HCT116 (cell line): ENCODE measurements at regions not wholly inside any gene's neighbourhood (a gene's known extent, or its start where the extent isn't known, plus 50 kb on each side); places are given as distances from the start of the nearest gene placed in this dataset.

Experiments used
- ATAC-seq: fragments of 200-7000 bp; cut with Tn5 transposase; 2 replicates; pipeline ENCODE4 v1.9.1; 2020; ENCODE audit warnings: mild to moderate bottlenecking, moderate library complexity
- BruUV-seq: library from RNA; stranded (reverse); fragments of 400-500 nt; replicated peaks from 2 replicates; lab custom pipeline; 2021; lab: Mats Ljungman, UMichigan
- CTCF ChIA-PET: fragments of 300-600 bp; sonication (Branson Sonifier 250); formaldehyde crosslinking; loops from one replicate; lab custom pipeline; 2021; ENCODE audit warnings: antibody characterized with exemption; lab: Charles Lee
- POLR2A ChIA-PET: fragments of 300-600, 350-600 bp; sonication (Branson Sonifier 250); formaldehyde crosslinking; loops from one replicate; lab custom pipeline; 2021; ENCODE audit warnings: antibody characterized with exemption; lab: Charles Lee
- RAD21 ChIA-PET, 2 experiments: fragments of 300-600 bp; sonication (Branson Sonifier 250); formaldehyde crosslinking; loops; one replicate each; lab custom pipeline; 2023; ENCODE audit warnings: low total read pairs in 2 of 2; ENCODE audit not compliant: uncharacterized antibody in 2 of 2, unreplicated experiment in 2 of 2, low non-redundant PET in 1 of 2; lab: Charles Lee
- DNase-seq: peaks from one replicate; pipeline ENCODE4 v3.0.0-alpha.2; 2010; ENCODE audit warnings: low read depth, low spot score
- H2AFZ ChIP-seq: fragments of 200-600 bp; shearing (Covaris generic), sonication (generic); 2 replicates; pipeline ENCODE4 v1.6.1; 2017; ENCODE audit warnings: low read depth, mixed run types, mixed read lengths, antibody characterized with exemption, low read length; ENCODE audit not compliant: poor library complexity, severe bottlenecking
- H3K27ac ChIP-seq: 2 replicates; pipeline ENCODE4 v1.5.1; 2012; ENCODE audit warnings: low read depth, low read length
- H3K27me3 ChIP-seq: fragments of 200-600 bp; sonication (generic); 2 replicates; pipeline ENCODE4 v1.6.1; 2016; ENCODE audit warnings: mixed run types, low read length, mixed read lengths; ENCODE audit not compliant: insufficient read depth
- H3K36me3 ChIP-seq, 2 experiments: fragments of 200-500 bp in 1 of 2; fragments of 200-600 bp in 1 of 2; sonication (Bioruptor generic) in 1 of 2; sonication (generic) in 1 of 2; 2 replicates each; pipeline versions ENCODE4 v1.5.1 to v1.6.1; 2014 to 2016; ENCODE audit warnings: low read length in 2 of 2, inconsistent platforms in 1 of 2, mixed read lengths in 1 of 2, mixed run types in 1 of 2; ENCODE audit not compliant: insufficient read depth in 2 of 2, control insufficient read depth in 1 of 2
- H3K4me1 ChIP-seq, 2 experiments: fragments of 200-600 bp in 1 of 2; sonication (generic) in 1 of 2; 2 replicates each; pipeline versions ENCODE4 v1.5.1 to v1.6.1; 2012 to 2017; ENCODE audit warnings: low read length in 2 of 2, inconsistent platforms in 1 of 2, mild to moderate bottlenecking in 1 of 2, mixed read lengths in 1 of 2, mixed run types in 1 of 2, moderate library complexity in 1 of 2; ENCODE audit not compliant: insufficient read depth in 2 of 2, control insufficient read depth in 1 of 2
- H3K4me2 ChIP-seq: fragments of 200-600 bp; sonication (generic); 2 replicates; pipeline ENCODE4 v1.6.1; 2017; ENCODE audit warnings: mixed run types, low read length, mixed read lengths
- H3K4me3 ChIP-seq, 2 experiments: fragments of 200-600 bp in 1 of 2; sonication (generic) in 1 of 2; replicated peaks in 1 of 2; 2 replicates each; pipeline ENCODE4 v1.5.1; 2011 to 2016; ENCODE audit warnings: low read length in 2 of 2, control low read depth in 1 of 2, low read depth in 1 of 2, mild to moderate bottlenecking in 1 of 2, mixed read lengths in 1 of 2, mixed run types in 1 of 2
- H3K79me2 ChIP-seq: fragments of 200-600 bp; sonication (generic); 2 replicates; pipeline ENCODE4 v1.6.1; 2017; ENCODE audit warnings: mild to moderate bottlenecking, mixed run types, low read length, moderate library complexity, mixed read lengths; ENCODE audit not compliant: insufficient read depth
- H3K9ac ChIP-seq: fragments of 200-600 bp; sonication (generic); 2 replicates; pipeline ENCODE4 v1.6.1; 2016; ENCODE audit warnings: low read length, mixed read lengths
- H3K9me2 ChIP-seq: fragments of 200-600 bp; sonication (generic), shearing (Covaris generic); 2 replicates; pipeline ENCODE4 v1.6.1; 2017; ENCODE audit warnings: mixed run types, mild to moderate bottlenecking, moderate library complexity; ENCODE audit not compliant: insufficient read depth
- H3K9me3 ChIP-seq, 2 experiments: fragments of 200-500 bp in 1 of 2; fragments of 200-600 bp in 1 of 2; sonication (Bioruptor generic) in 1 of 2; sonication (generic) in 1 of 2; 2 replicates each; pipeline ENCODE4 v1.6.1; 2014 to 2017; ENCODE audit warnings: low read length in 2 of 2, mixed read lengths in 2 of 2, inconsistent platforms in 1 of 2, low read depth in 1 of 2, mild to moderate bottlenecking in 1 of 2, mixed run types in 1 of 2, moderate library complexity in 1 of 2; ENCODE audit not compliant: control insufficient read depth in 1 of 2, insufficient read depth in 1 of 2
- H4K20me1 ChIP-seq: fragments of 200-600 bp; sonication (generic), shearing (Covaris generic); 2 replicates; pipeline ENCODE4 v1.6.1; 2017; ENCODE audit warnings: mixed run types, mild to moderate bottlenecking, moderate library complexity; ENCODE audit not compliant: insufficient read depth
- CBX3 ChIP-seq: IDR thresholded peaks from 2 replicates; pipeline ENCODE4 v1.6.1; 2012; ENCODE audit warnings: low read depth
- CEBPB ChIP-seq: IDR thresholded peaks from 2 replicates; pipeline ENCODE4 v1.6.1; 2012; ENCODE audit warnings: low read depth
- CTCF ChIP-seq, 3 experiments: fragments of 200-600 bp in 1 of 3; sonication (generic) in 1 of 3; IDR thresholded peaks in 2 of 3; conservative IDR thresholded peaks in 1 of 3; 2 replicates each; pipeline ENCODE4 v1.5.1; 2012 to 2017; ENCODE audit warnings: low read depth in 2 of 3, low read length in 2 of 3, antibody characterized with exemption in 1 of 3, borderline replicate concordance in 1 of 3, control low read depth in 1 of 3, mild to moderate bottlenecking in 1 of 3, mixed read lengths in 1 of 3, mixed run types in 1 of 3, moderate library complexity in 1 of 3; ENCODE audit not compliant: insufficient read depth in 1 of 3
- EGR1 ChIP-seq: IDR thresholded peaks from 2 replicates; pipeline ENCODE4 v1.6.1; 2012; ENCODE audit warnings: low read depth
- ELF1 ChIP-seq: IDR thresholded peaks from 2 replicates; pipeline ENCODE4 v1.6.1; 2012; ENCODE audit warnings: low read depth, borderline replicate concordance
- FOSL1 ChIP-seq: IDR thresholded peaks from 2 replicates; pipeline ENCODE4 v1.6.1; 2012; ENCODE audit warnings: low read depth
- POLR2A ChIP-seq: IDR thresholded peaks from 2 replicates; pipeline ENCODE4 v1.7.0; 2011; ENCODE audit warnings: borderline replicate concordance; ENCODE audit not compliant: insufficient read depth, insufficient read length; ENCODE audit errors: extremely low read depth
- RAD21 ChIP-seq: IDR thresholded peaks from 2 replicates; pipeline ENCODE4 v1.6.1; 2012; ENCODE audit warnings: low read depth, mild to moderate bottlenecking
- SP1 ChIP-seq: IDR thresholded peaks from 2 replicates; pipeline ENCODE4 v1.6.1; 2012; ENCODE audit warnings: low read depth
- SRF ChIP-seq: IDR thresholded peaks from 2 replicates; pipeline ENCODE4 v1.6.1; 2012; ENCODE audit warnings: low read depth
- TCF7L2 ChIP-seq: IDR thresholded peaks from 2 replicates; pipeline ENCODE4 v1.7.0; 2011; ENCODE audit warnings: borderline replicate concordance, inconsistent platforms; ENCODE audit not compliant: insufficient read depth, insufficient read length; ENCODE audit errors: extremely low read depth
- ZBTB33 ChIP-seq: IDR thresholded peaks from 2 replicates; pipeline ENCODE4 v1.6.1; 2011; ENCODE audit warnings: mild to moderate bottlenecking, low read length, moderate library complexity; ENCODE audit not compliant: insufficient replicate concordance; ENCODE audit errors: extremely low read depth
- ZFX ChIP-seq: fragments of 450-650 bp; IDR thresholded peaks from 2 replicates; pipeline ENCODE4 v1.6.1; 2017
- intact Hi-C: fragments of 100-400 bp; cut with micrococcal nuclease; formaldehyde crosslinking; loops from 2 replicates; pipeline ENCODE4 v1.10.0; 2022

GRCh38 chr2:208627110-208627884 is 220.7 kb downstream of the PTH2R start:
- no peak overlapping the region for H3K4me3 ChIP-seq
- no peak for TF ChIP-seq SP1
- no peak for TF ChIP-seq CBX3
- no peak for TF ChIP-seq SRF
- no peak for TF ChIP-seq RAD21
- no peak for TF ChIP-seq CTCF (IDR thresholded peaks at IDR 0.05 in 2 of 3, conservative IDR thresholded peaks at IDR 0.05 in 1 of 3; ENCODE audit: borderline replicate concordance in 1 of 3, insufficient read depth in 1 of 3, low read depth in 2 of 3, low read length in 2 of 3)
- no peak for TF ChIP-seq ELF1
- TF ChIP-seq TCF7L2: no peak
- TF ChIP-seq ZBTB33: no peak
- no peak for TF ChIP-seq ZFX
- TF ChIP-seq CEBPB: no peak
- no peak for TF ChIP-seq POLR2A
- no peak for TF ChIP-seq FOSL1
- no peak for TF ChIP-seq EGR1
- no peaks in the 10 kb centered on the region for H3K9me3 ChIP-seq
- ATAC-seq (no peak), DNase-seq (no peak)
- H3K4me2 ChIP-seq: no peak overlapping the region
- no peaks in the 10 kb centered on the region for H3K36me3 ChIP-seq
- H2AFZ ChIP-seq: no peak overlapping the region
- no peaks in the 10 kb centered on the region for H3K9me2 ChIP-seq
- H3K79me2 ChIP-seq: no peaks in the 10 kb centered on the region
- ChIA-PET POLR2A (no interaction called here), CTCF (no interaction called here), RAD21 (no interaction called here)
- no peaks in the 10 kb centered on the region for H3K4me1 ChIP-seq
- intact Hi-C loops: no loop called here
- H3K27me3 ChIP-seq: no peaks in the 10 kb centered on the region
- H3K9ac ChIP-seq: no peak overlapping the region
- BruUV-seq: no TSS peak
- H3K27ac ChIP-seq: no peak overlapping the region
- H4K20me1 ChIP-seq: no peaks in the 10 kb centered on the region
